ENCODE measurements at regions not wholly inside any gene's neighbourhood (a gene's known extent, or its start where the extent isn't known, plus 50 kb on each side); places are given as distances from the start of the nearest gene placed in this dataset.
A peak's percentile ranks its signal among the peaks of the same experiment; 100 is the strongest.

DNA sequence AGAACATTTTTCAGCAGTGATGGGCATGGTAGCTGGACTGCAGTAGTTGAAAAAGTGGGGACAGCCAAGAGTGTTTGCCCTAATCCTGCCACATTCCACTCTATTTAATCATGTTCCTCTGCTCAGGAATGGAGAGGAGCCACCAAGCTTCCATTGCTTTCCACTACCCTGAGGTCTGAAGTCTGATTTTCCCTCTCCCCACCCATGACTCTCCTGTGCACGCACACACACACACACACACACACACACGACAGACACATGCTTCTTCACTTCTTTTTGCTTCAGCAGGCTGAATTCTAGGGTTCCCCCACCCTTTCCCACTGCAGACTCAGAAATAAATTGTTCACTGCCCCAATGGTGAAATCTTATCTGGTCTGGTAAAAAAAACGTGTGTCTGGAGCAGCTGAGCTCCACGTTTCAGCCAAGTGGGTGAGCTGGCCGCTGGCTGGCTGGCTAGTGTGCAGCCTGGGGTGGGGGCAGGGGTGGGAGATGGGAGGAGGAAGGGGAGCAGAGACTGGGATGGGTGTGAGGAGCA is 142.7 kb upstream of the NALF2 start:
- Histone ChIP-seq H3K27me3 (no peaks in the 10 kb centered on the region), H3K4me1 (no peaks in the 10 kb centered on the region), H3K9me3 (no peaks in the 10 kb centered on the region), H3K27ac (peak overlapping the region in 2 of 4 donors; percentile 29 to 31), H3K4me3 (no peak overlapping the region), H3K36me3 (no peaks in the 10 kb centered on the region)
- intact Hi-C loops (cut with DNase I), result no loop called here
- WGBS, 2 donors, result 19 to 27% methylated on average over 5 of the region's 5 CpGs
- no peak for DNase-seq
- TF ChIP-seq, protein P1, sequence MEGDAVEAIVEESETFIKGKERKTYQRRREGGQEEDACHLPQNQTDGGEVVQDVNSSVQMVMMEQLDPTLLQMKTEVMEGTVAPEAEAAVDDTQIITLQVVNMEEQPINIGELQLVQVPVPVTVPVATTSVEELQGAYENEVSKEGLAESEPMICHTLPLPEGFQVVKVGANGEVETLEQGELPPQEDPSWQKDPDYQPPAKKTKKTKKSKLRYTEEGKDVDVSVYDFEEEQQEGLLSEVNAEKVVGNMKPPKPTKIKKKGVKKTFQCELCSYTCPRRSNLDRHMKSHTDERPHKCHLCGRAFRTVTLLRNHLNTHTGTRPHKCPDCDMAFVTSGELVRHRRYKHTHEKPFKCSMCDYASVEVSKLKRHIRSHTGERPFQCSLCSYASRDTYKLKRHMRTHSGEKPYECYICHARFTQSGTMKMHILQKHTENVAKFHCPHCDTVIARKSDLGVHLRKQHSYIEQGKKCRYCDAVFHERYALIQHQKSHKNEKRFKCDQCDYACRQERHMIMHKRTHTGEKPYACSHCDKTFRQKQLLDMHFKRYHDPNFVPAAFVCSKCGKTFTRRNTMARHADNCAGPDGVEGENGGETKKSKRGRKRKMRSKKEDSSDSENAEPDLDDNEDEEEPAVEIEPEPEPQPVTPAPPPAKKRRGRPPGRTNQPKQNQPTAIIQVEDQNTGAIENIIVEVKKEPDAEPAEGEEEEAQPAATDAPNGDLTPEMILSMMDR (IDR thresholded peaks at IDR 0.05), result no peak
- no peak for TF ChIP-seq POLR2A (IDR thresholded peaks at IDR 0.05)

DNA sequence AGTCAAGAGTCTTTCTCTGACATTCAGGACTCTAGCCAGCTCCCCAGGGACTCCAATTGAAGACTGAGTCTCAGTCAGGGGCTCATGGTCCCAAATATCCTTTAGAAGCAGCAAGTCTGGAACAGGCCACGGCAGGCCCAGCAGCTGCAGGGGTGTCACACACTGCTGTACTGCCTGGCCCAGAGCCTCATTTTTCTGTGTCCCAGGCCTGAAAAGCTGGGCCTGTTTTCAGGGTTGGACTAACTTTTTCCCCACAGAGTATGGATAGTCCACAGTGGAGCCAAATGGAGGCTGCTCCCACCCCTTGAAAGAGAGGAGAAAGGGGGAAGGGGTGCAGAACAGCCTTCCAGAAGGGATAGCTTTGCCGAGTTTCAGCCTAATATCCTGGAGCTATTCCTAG is 146.8 kb upstream of the NALF2 start:
- Histone ChIP-seq H3K27ac (no peak overlapping the region), H3K27me3 (no peaks in the 10 kb centered on the region), H3K4me3 (no peak overlapping the region), H3K4me1 (no peaks in the 10 kb centered on the region), H3K9me3 (no peaks in the 10 kb centered on the region), H3K36me3 (no peaks in the 10 kb centered on the region)
- TF ChIP-seq, protein P1 (IDR thresholded peaks at IDR 0.05), result no peak
- TF ChIP-seq POLR2A (IDR thresholded peaks at IDR 0.05), result no peak
- intact Hi-C loops (cut with DNase I), result no loop called here
- 53 to 65% methylated on average over 2 of the region's 2 CpGs for WGBS, 2 donors
- no peak for DNase-seq

DNA sequence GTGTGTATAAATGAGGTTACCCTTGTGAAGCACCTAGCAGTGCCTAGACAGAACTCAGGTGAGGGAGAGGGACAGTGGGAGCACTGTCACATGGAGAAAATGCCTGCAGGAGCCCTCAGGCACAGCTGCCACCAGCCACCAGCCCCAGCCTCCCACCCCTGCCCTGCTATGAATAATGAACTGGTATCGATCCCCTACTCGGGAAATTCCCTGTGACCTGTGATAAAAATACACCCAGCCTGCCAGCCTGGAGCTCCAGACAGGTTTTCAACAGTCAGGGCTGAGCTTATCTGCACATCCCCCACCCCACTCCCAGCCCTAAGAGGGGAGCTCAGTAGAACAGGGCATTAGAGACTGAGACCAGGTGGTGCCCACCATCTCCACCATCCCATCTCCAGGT is 159.6 kb upstream of the PJA1 start:
- Histone ChIP-seq H3K4me3 (no peak overlapping the region), H3K9me3 (no peaks in the 10 kb centered on the region), H3K27ac (no peak overlapping the region), H3K4me1 (peaks cover 0 to 6% (median 0%) of the 10 kb centered on the region in 3 donors), H3K36me3 (no peaks in the 10 kb centered on the region), H3K27me3 (no peaks in the 10 kb centered on the region)
- intact Hi-C loops (cut with DNase I), result no loop called here
- TF ChIP-seq, protein P1 (IDR thresholded peaks at IDR 0.05), result no peak
- no peak for TF ChIP-seq POLR2A (IDR thresholded peaks at IDR 0.05)
- WGBS, 2 donors, result 46% methylated on average over 2 of the region's 2 CpGs; no CpG with 5 or more reads in 1 of the 2 donors
- no peak for DNase-seq

GRCh38 chrX:69323786-69324720 is 158.8 kb upstream of the PJA1 start:
- intact Hi-C loops (cut with DNase I), result no loop called here
- Histone ChIP-seq H3K36me3 (no peaks in the 10 kb centered on the region), H3K27ac (no peak overlapping the region), H3K4me3 (no peak overlapping the region), H3K27me3 (no peaks in the 10 kb centered on the region), H3K4me1 (peaks cover 0 to 14% (median 0%) of the 10 kb centered on the region in 3 donors), H3K9me3 (no peaks in the 10 kb centered on the region)
- WGBS, 2 donors, result 67 to 78% methylated on average over 3 to 6 of the region's 9 CpGs
- TF ChIP-seq POLR2A (IDR thresholded peaks at IDR 0.05), result no peak
- TF ChIP-seq, protein P1 (IDR thresholded peaks at IDR 0.05), result no peak
- DNase-seq, result no peak

GRCh38 chrX:69321789-69322188 is 156.5 kb upstream of the PJA1 start:
- WGBS, 2 donors, result 71% methylated on average over 3 of the region's 3 CpGs; no CpG with 5 or more reads in 1 of the 2 donors
- Histone ChIP-seq H3K4me1 (peaks cover 0 to 16% (median 0%) of the 10 kb centered on the region in 3 donors), H3K4me3 (no peak overlapping the region), H3K36me3 (no peaks in the 10 kb centered on the region), H3K27ac (no peak overlapping the region), H3K27me3 (no peaks in the 10 kb centered on the region), H3K9me3 (no peaks in the 10 kb centered on the region)
- no peak for DNase-seq
- intact Hi-C loops (cut with DNase I), result no loop called here
- TF ChIP-seq, protein P1 (IDR thresholded peaks at IDR 0.05), result no peak
- no peak for TF ChIP-seq POLR2A (IDR thresholded peaks at IDR 0.05)
